Karpas-422 (cell line): ENCODE measurements at regions not wholly inside any gene's neighbourhood (a gene's known extent, or its start where the extent isn't known, plus 50 kb on each side); places are given as distances from the start of the nearest gene placed in this dataset.

Experiments
- DNase-seq: peaks from one replicate; pipeline ENCODE4 v3.0.0-alpha.2; 2015
- H2AFZ ChIP-seq: fragments of 200-600 bp; sonication (generic); 2 replicates; pipeline ENCODE4 v1.6.1; 2014; ENCODE audit warnings: antibody characterized with exemption, low read length, mixed read lengths
- H3K27ac ChIP-seq: fragments of 200-600 bp; sonication (generic); 2 replicates; pipeline ENCODE4 v1.5.1; 2014; ENCODE audit warnings: mild to moderate bottlenecking, low read length, moderate library complexity
- H3K27me3 ChIP-seq: fragments of 200-600 bp; sonication (generic); 2 replicates; pipeline ENCODE4 v1.6.1; 2014; ENCODE audit warnings: low read length, mixed read lengths
- H3K36me3 ChIP-seq: fragments of 200-600 bp; sonication (generic); 2 replicates; pipeline ENCODE4 v1.6.1; 2014; ENCODE audit warnings: low read length, mixed read lengths; ENCODE audit not compliant: insufficient read depth
- H3K4me1 ChIP-seq: fragments of 200-600 bp; sonication (generic); 2 replicates; pipeline ENCODE4 v1.6.1; 2014; ENCODE audit warnings: mild to moderate bottlenecking, low read length, mixed read lengths
- H3K4me2 ChIP-seq: fragments of 200-600 bp; sonication (generic); 2 replicates; pipeline ENCODE4 v1.6.1; 2014; ENCODE audit warnings: low read length, low read depth, mild to moderate bottlenecking; ENCODE audit not compliant: poor library complexity, severe bottlenecking
- H3K4me3 ChIP-seq: fragments of 200-600 bp; sonication (generic); 2 replicates; pipeline ENCODE4 v1.5.1; 2014; ENCODE audit warnings: mild to moderate bottlenecking, antibody characterized with exemption, low read length, mixed read lengths
- H3K79me2 ChIP-seq: fragments of 200-600 bp; sonication (generic); 2 replicates; pipeline ENCODE4 v1.6.1; 2014; ENCODE audit warnings: mild to moderate bottlenecking, low read length, mixed read lengths
- H3K9ac ChIP-seq: fragments of 200-600 bp; sonication (generic); 2 replicates; pipeline ENCODE4 v1.6.0; 2014; ENCODE audit warnings: low read length
- H3K9me2 ChIP-seq: fragments of 200-600 bp; sonication (generic), shearing (Covaris generic); replicated peaks from 2 replicates; pipeline ENCODE4 v1.6.0; 2014; ENCODE audit warnings: mild to moderate bottlenecking, low read length, moderate library complexity; ENCODE audit not compliant: insufficient read depth
- H3K9me3 ChIP-seq: fragments of 300-700, 200-600 bp; sonication (generic); 2 replicates; pipeline ENCODE4 v1.6.1; 2014; ENCODE audit warnings: low read length, mixed read lengths
- H4K20me1 ChIP-seq: fragments of 200-600 bp; sonication (generic); 2 replicates; pipeline ENCODE4 v1.6.1; 2014; ENCODE audit warnings: mild to moderate bottlenecking, antibody characterized with exemption, low read length, low read depth; ENCODE audit not compliant: insufficient read depth

- Histone ChIP-seq H3K36me3 (no peaks in the 10 kb centered on the region), H3K4me1 (no peaks in the 10 kb centered on the region), H3K9ac (no peak overlapping the region), H2AFZ (no peak overlapping the region), H3K4me2 (no peak overlapping the region), H3K9me3 (peaks cover 8% of the 10 kb centered on the region; the same call in 1 of the 2 replicates), H3K4me3 (no peak overlapping the region), H3K9me2 (no peaks in the 10 kb centered on the region), H3K27ac (no peak overlapping the region), H4K20me1 (no peaks in the 10 kb centered on the region), H3K27me3 (no peaks in the 10 kb centered on the region), H3K79me2 (no peaks in the 10 kb centered on the region)
- DNase-seq: no peak
Measured at GRCh38 chr12:110996415-110996814, 76.0 kb upstream of the MYL2 start.

GRCh38 chr12:110995615-110996014, 75.2 kb upstream of the MYL2 start:
- Histone ChIP-seq H3K36me3 (no peaks in the 10 kb centered on the region), H4K20me1 (no peaks in the 10 kb centered on the region), H3K4me1 (no peaks in the 10 kb centered on the region), H3K27ac (no peak overlapping the region), H3K4me2 (no peak overlapping the region), H3K9ac (no peak overlapping the region), H2AFZ (no peak overlapping the region), H3K79me2 (no peaks in the 10 kb centered on the region), H3K9me2 (no peaks in the 10 kb centered on the region), H3K27me3 (no peaks in the 10 kb centered on the region), H3K4me3 (no peak overlapping the region), H3K9me3 (peaks cover 8% of the 10 kb centered on the region; the same call in 1 of the 2 replicates)
- DNase-seq: no peak

GRCh38 chr12:110995016-110995415, 74.6 kb upstream of the MYL2 start:
- Histone ChIP-seq H2AFZ (no peak overlapping the region), H3K27ac (no peak overlapping the region), H3K4me3 (no peak overlapping the region), H3K9ac (no peak overlapping the region), H3K9me3 (peaks cover 8% of the 10 kb centered on the region; the same call in 1 of the 2 replicates), H3K27me3 (no peaks in the 10 kb centered on the region), H3K9me2 (no peaks in the 10 kb centered on the region), H3K4me1 (no peaks in the 10 kb centered on the region), H3K36me3 (no peaks in the 10 kb centered on the region), H3K79me2 (no peaks in the 10 kb centered on the region), H4K20me1 (no peaks in the 10 kb centered on the region), H3K4me2 (no peak overlapping the region)
- no peak for DNase-seq

- H3K27ac ChIP-seq: no peak overlapping the region
- H3K36me3 ChIP-seq: no peaks in the 10 kb centered on the region
- H3K27me3 ChIP-seq: no peaks in the 10 kb centered on the region
- DNase-seq: peak; percentile 51
- H4K20me1 ChIP-seq: no peaks in the 10 kb centered on the region
- no peak overlapping the region for H3K4me3 ChIP-seq
- no peaks in the 10 kb centered on the region for H3K79me2 ChIP-seq
- H3K9me2 ChIP-seq: no peaks in the 10 kb centered on the region
- no peak overlapping the region for H3K9ac ChIP-seq
- no peak overlapping the region for H3K4me2 ChIP-seq
- H2AFZ ChIP-seq: no peak overlapping the region
- no peaks in the 10 kb centered on the region for H3K4me1 ChIP-seq
- peaks cover 6% of the 10 kb centered on the region; the same call in 1 of the 2 replicates for H3K9me3 ChIP-seq
Measured at GRCh38 chr12:110993434-110993833, 73.1 kb upstream of the MYL2 start.

GRCh38 chr12:110992909-110993308, 72.5 kb upstream of the MYL2 start:
- Histone ChIP-seq H3K9ac (no peak overlapping the region), H3K4me1 (no peaks in the 10 kb centered on the region), H3K36me3 (no peaks in the 10 kb centered on the region), H3K4me3 (no peak overlapping the region), H3K27ac (no peak overlapping the region), H3K9me3 (peaks cover 1% of the 10 kb centered on the region; the same call in 1 of the 2 replicates), H3K4me2 (no peak overlapping the region), H3K27me3 (no peaks in the 10 kb centered on the region), H3K9me2 (no peaks in the 10 kb centered on the region), H3K79me2 (no peaks in the 10 kb centered on the region), H4K20me1 (no peaks in the 10 kb centered on the region), H2AFZ (no peak overlapping the region)
- no peak for DNase-seq

- no peaks in the 10 kb centered on the region for H3K4me1 ChIP-seq
- H3K4me2 ChIP-seq: no peak overlapping the region
- H3K27ac ChIP-seq: no peak overlapping the region
- H3K36me3 ChIP-seq: no peaks in the 10 kb centered on the region
- no peak overlapping the region for H3K9ac ChIP-seq
- no peak overlapping the region for H3K4me3 ChIP-seq
- no peaks in the 10 kb centered on the region for H3K9me3 ChIP-seq
- H3K9me2 ChIP-seq: no peaks in the 10 kb centered on the region
- no peaks in the 10 kb centered on the region for H4K20me1 ChIP-seq
- DNase-seq: no peak
- no peaks in the 10 kb centered on the region for H3K27me3 ChIP-seq
- H2AFZ ChIP-seq: no peak overlapping the region
- H3K79me2 ChIP-seq: no peaks in the 10 kb centered on the region
Measured at GRCh38 chr12:110983811-110984210, 63.4 kb upstream of the MYL2 start.

- H3K4me3 ChIP-seq: no peak overlapping the region
- no peaks in the 10 kb centered on the region for H3K9me2 ChIP-seq
- no peak overlapping the region for H3K4me2 ChIP-seq
- H4K20me1 ChIP-seq: no peaks in the 10 kb centered on the region
- no peak for DNase-seq
- H2AFZ ChIP-seq: no peak overlapping the region
- peaks cover 6% of the 10 kb centered on the region; the same call in 1 of the 2 replicates for H3K9me3 ChIP-seq
- H3K36me3 ChIP-seq: no peaks in the 10 kb centered on the region
- no peak overlapping the region for H3K27ac ChIP-seq
- H3K4me1 ChIP-seq: no peaks in the 10 kb centered on the region
- H3K79me2 ChIP-seq: no peaks in the 10 kb centered on the region
- H3K27me3 ChIP-seq: no peaks in the 10 kb centered on the region
- no peak overlapping the region for H3K9ac ChIP-seq
Measured at GRCh38 chr12:110972866-110973265, 52.5 kb upstream of the MYL2 start.

- H3K79me2 ChIP-seq: no peaks in the 10 kb centered on the region
- no peak overlapping the region for H3K4me3 ChIP-seq
- H3K9me2 ChIP-seq: no peaks in the 10 kb centered on the region
- no peak overlapping the region for H2AFZ ChIP-seq
- no peak overlapping the region for H3K9ac ChIP-seq
- DNase-seq: no peak
- H3K4me1 ChIP-seq: no peaks in the 10 kb centered on the region
- H3K4me2 ChIP-seq: no peak overlapping the region
- H3K27me3 ChIP-seq: no peaks in the 10 kb centered on the region
- H4K20me1 ChIP-seq: no peaks in the 10 kb centered on the region
- H3K36me3 ChIP-seq: no peaks in the 10 kb centered on the region
- peaks cover 6% of the 10 kb centered on the region; the same call in 1 of the 2 replicates for H3K9me3 ChIP-seq
- H3K27ac ChIP-seq: no peak overlapping the region
Measured at GRCh38 chr12:110971936-110972335, 51.6 kb upstream of the MYL2 start.
